ENCODE measurements at regions not wholly inside any gene's neighbourhood (a gene's known extent, or its start where the extent isn't known, plus 50 kb on each side); places are given as distances from the start of the nearest gene placed in this dataset.

GRCh38 chr2:120439637-120440384 lies 93.9 kb downstream of the INHBB start:
- DNase-seq (ENCODE audit: extremely low read depth, low read depth, low spot score), result no peak

- no peak for DNase-seq (ENCODE audit: extremely low read depth, low read depth, low spot score)
Measured at GRCh38 chr2:120440521-120441350, 94.8 kb downstream of the INHBB start.

GRCh38 chr2:120441351-120441700 lies 95.4 kb downstream of the INHBB start:
- no peak for DNase-seq (ENCODE audit: extremely low read depth, low read depth, low spot score)

- no peak for DNase-seq (ENCODE audit: extremely low read depth, low read depth, low spot score)
Measured at GRCh38 chr2:120441744-120442471, 96.0 kb downstream of the INHBB start.

GRCh38 chr2:120442541-120442922 lies 96.6 kb downstream of the INHBB start:
- no peak for DNase-seq (ENCODE audit: extremely low read depth, low read depth, low spot score)

- no peak for DNase-seq (ENCODE audit: extremely low read depth, low read depth, low spot score)
Measured at GRCh38 chr2:120442923-120443571, 97.1 kb downstream of the INHBB start.

GRCh38 chr2:120443946-120444345 lies 98.0 kb downstream of the INHBB start:
- no peak for DNase-seq (ENCODE audit: extremely low read depth, low read depth, low spot score)

- DNase-seq (ENCODE audit: extremely low read depth, low read depth, low spot score), result no peak
Measured at GRCh38 chr2:120444691-120445240, 98.8 kb downstream of the INHBB start.

- DNase-seq (ENCODE audit: extremely low read depth, low read depth, low spot score), result no peak
Measured at GRCh38 chr2:120445449-120446143, 99.7 kb downstream of the INHBB start.

- DNase-seq (ENCODE audit: extremely low read depth, low read depth, low spot score), result no peak
Measured at GRCh38 chr2:120446236-120447126, 100.5 kb downstream of the INHBB start.

- DNase-seq (ENCODE audit: extremely low read depth, low read depth, low spot score), result no peak
Measured at GRCh38 chr2:120447127-120447785, 101.3 kb downstream of the INHBB start.

GRCh38 chr2:120448436-120448835 lies 102.5 kb downstream of the INHBB start:
- no peak for DNase-seq (ENCODE audit: extremely low read depth, low read depth, low spot score)

GRCh38 chr2:120448961-120449810 lies 103.2 kb downstream of the INHBB start:
- DNase-seq (ENCODE audit: extremely low read depth, low read depth, low spot score), result no peak

GRCh38 chr2:120450196-120450820 lies 104.4 kb downstream of the INHBB start:
- no peak for DNase-seq (ENCODE audit: extremely low read depth, low read depth, low spot score)

- no peak for DNase-seq (ENCODE audit: extremely low read depth, low read depth, low spot score)
Measured at GRCh38 chr2:120451334-120451733, 105.4 kb downstream of the INHBB start.

GRCh38 chr2:120452131-120452530 lies 106.2 kb downstream of the INHBB start:
- DNase-seq (ENCODE audit: extremely low read depth, low read depth, low spot score), result no peak

- DNase-seq (ENCODE audit: extremely low read depth, low read depth, low spot score), result no peak
Measured at GRCh38 chr2:120452945-120453634, 107.2 kb downstream of the INHBB start.

Measured in glomerular endothelial cell (primary cell).